DOHH2 (cell line): ENCODE measurements at regions not wholly inside any gene's neighbourhood (a gene's known extent, or its start where the extent isn't known, plus 50 kb on each side); places are given as distances from the start of the nearest gene placed in this dataset.

ENCODE experiments used
- CTCF ChIP-seq: fragments of 200-600 bp; sonication (generic); IDR thresholded peaks from one replicate; pipeline ENCODE4 v1.5.1; 2014; ENCODE audit warnings: antibody characterized with exemption, mild to moderate bottlenecking, low read depth, low read length; ENCODE audit not compliant: poor library complexity, severe bottlenecking
- EZH2phosphoT487 ChIP-seq: fragments of 200-600 bp; sonication (generic); IDR thresholded peaks from 2 replicates; pipeline ENCODE4 v1.6.1; 2017; ENCODE audit warnings: borderline replicate concordance, mild to moderate bottlenecking, antibody characterized with exemption, low read length, moderate library complexity, mixed read lengths

- TF ChIP-seq CTCF = no peak
- no peak for TF ChIP-seq EZH2phosphoT487
Observed at GRCh38 chr6:93779086-93779841, 359.9 kb upstream of the EPHA7 start.
